ENCODE measurements at regions not wholly inside any gene's neighbourhood (a gene's known extent, or its start where the extent isn't known, plus 50 kb on each side); places are given as distances from the start of the nearest gene placed in this dataset.
"Not testable (repeated sequence)": the region's sequence is repeated elsewhere in the genome, so short reads cannot be mapped to it uniquely, and the experiment has no call there.

DNA sequence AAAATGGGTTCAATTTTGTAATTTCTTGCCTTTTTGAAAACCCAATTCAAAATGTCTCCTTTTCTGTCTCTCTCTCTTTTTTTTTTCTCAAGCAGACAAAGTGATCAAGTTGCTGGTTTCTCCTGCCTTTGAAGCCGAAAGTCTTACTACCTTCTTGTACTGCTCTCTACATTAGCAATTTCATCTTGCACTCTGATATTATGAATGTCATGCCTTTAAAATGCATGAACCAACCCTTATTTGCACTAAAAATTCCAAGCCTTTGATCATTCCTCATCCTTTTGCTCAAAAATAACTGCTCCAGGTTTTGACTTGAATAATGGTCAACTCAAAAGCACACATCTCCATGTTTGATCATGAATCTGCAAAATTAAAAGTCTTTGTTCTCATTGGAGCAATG, 125.2 kb downstream of the CETN3 start:
- DNase-seq, result no peak

DNA sequence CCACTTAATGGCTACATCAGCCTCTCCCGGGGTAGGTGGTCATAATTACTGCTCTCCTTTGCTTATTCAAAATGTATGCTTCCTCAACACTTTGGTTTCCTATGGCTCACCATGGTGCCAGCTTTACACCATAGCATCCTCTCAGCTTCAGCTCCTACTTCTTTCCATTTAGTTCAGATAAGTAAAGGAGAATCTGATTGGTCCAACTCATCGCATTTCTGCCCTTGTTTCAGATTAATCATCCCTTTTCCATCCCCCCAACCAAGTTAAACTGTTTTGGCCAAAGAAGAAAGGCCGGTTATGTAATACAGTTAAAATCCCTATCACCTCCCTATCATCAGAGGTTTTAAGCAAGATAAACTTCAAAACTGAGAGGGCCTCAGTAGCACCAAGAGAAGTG, 130.5 kb downstream of the CETN3 start:
- no peak for DNase-seq

DNA sequence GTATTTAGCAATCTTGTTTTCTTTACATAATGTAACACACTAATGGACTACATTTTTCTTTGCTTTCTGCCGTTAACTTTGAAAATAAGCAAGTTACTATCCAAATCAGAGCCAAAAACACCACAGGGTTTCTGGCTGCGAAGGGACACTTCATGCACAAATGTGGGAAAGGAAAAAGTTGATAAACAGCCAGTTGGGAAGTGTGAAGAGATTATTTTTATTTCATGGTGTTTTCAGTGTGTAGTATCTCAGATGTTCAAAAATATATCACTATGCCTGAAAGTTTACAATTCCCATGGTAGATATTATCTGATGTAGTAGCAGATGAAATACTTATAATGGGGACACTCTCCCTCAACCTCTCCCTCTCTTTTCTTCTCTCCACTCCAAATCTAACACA, 135.3 kb downstream of the CETN3 start:
- DNase-seq, result no peak

DNA sequence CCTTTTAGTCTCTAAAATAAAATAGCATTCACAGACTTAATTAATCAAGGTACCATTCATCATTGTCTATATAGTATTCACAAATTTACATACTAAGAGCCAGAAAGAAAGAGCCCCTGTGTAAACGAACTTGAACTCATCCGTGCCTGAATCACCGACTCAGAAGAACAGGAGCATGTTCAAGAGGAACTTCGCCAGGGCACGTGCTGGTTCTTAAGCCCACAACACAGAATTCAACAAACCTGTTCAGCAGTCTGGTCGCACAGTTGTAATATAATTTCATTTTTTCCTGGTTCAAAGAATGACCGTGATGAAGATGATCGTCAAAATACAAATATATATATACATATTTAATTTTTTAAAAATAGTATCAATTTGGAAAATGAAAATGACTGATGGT, 141.9 kb downstream of the CETN3 start:
- DNase-seq, result no peak

DNA sequence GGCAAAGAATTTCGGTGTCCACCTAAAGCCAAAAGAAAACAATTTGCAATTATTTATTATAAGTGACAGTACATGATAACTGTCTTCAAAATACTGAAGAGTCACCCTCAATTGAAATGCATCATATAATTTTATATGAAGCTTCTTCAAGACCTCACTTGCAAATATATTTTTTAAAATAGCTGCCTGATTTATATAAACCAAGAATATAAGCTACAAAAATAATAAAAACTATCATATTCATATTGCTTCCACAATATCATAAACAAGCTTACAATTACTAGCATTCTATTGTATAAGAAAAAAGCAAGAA, 144.1 kb downstream of the CETN3 start:
- no peak for DNase-seq

DNA sequence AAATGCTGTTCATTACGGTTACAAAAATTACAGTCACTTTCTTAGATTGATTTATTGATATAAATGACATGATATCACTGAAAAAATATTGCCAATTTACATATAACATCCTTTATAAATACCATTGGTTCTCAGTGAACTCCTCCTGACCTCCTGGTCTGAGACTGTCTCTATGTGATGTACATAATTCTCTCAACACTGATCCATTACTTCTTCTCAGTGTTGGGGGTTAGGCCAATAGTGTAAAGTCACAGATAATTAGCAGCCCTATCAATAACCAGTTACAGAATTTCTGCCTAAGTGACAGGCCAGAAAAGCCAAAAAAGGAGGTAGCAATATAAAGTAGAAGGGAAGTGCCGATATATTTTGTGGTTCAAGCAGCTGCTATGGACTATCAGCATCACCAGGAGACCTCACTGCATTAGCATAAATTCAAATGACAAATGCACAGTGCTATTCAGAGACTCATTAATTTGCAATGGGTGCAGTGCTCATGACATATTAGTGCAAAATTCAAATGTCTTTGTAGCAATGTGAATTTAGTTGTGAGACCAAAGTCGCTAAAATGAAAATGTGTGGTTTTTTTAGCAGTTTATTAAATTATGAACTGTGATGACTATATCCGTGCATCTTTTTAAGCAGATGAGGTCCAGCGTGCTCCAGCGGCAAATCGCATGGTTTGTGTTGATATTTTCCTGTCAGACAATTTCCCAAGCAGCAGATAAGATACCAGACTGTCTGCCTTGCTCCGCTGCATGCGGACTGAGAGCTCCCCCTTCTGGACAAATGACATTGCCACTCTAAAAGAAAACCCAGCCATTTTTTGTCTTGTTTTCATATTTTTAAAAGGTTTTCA, 144.6 kb downstream of the CETN3 start:
- DNase-seq, result peak; percentile 35

DNA sequence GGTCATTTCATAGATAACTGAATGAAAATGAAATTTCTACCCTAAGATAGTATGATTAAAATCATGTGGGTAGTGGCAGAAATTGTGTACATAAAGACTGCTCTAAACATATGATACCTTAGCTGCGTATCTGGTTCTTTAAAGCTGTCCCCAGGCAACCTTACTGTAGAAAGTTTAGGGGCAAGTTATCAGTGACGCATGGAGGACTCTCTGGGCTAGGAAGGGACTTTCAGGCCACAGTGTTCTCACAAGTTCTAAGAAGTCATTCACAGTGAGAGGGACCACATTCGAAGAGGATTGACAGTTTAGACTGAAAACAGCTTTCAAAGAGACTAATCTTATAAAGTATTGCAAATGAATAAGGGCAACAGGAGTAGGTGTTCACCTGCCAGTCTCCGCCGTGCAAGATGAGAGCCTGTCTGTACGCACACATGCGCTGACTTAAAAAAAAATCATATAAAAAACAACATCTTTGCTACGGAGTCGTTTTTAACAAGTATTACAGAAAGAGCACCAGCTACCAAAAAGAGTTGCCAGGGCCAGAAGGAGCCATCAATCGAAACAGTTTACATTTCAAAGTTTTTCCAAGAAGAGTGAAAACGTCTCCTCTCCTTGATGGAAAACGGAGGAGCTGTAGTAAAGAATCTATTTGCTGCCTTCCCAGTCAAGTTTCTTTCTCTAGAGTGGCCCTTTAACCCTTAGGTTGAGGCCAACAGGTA, 146.3 kb downstream of the CETN3 start:
- no peak for DNase-seq

DNA sequence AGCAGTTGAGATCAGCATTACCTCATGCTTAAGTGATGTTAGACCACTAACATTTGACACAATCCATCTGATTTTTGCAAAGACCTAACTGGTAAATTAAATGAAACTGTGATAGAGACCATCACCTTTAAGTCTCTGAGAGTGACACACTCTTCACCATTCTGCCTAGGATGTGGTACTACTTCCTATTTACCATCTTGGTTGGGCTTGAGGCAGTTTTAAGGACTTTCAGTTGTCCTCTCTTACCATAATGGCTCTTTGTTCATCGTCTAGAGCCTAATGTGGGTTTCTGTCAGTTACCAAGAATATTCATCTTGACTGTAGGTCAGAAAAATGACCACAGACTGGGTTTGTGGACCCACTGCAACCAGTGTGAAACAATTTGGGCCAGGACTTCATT, 158.1 kb downstream of the CETN3 start:
- DNase-seq, result no peak

DNA sequence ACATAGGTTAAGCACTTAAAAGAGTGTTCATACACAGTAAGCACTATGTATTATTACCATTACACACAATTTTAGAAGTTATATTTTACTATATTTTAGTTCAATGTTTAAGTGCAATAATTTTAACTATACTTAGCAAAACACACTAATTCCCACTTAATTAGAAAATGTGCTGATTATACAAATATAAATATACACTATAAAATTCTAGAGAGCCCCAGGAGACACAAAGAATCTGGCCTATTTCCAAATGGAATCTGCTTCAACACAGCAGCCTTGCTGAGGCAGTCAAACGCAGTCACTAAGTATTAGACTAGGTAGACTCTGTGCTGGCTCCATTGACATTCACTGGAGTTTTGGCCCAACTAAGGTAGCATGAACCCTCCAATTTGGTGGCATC, 160.9 kb downstream of the CETN3 start:
- DNase-seq, result no peak

DNA sequence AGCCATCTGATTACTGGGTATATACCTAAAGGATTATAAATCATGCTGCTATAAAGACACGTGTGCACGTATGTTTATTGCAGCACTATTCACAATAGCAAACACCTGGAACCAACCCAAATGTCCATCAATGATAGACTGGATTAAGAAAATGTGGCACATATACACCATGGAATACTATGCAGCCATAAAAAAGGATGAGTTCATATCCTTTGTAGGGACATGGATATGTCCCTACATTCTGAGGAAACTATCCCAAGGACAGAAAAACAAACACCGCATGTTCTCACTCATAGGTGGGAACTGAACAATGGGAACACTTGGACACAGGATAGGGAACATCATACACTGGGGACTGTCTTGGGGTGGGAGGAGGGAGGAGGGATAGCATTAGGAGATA, 165.7 kb downstream of the CETN3 start:
- DNase-seq, result not testable (repeated sequence)

DNA sequence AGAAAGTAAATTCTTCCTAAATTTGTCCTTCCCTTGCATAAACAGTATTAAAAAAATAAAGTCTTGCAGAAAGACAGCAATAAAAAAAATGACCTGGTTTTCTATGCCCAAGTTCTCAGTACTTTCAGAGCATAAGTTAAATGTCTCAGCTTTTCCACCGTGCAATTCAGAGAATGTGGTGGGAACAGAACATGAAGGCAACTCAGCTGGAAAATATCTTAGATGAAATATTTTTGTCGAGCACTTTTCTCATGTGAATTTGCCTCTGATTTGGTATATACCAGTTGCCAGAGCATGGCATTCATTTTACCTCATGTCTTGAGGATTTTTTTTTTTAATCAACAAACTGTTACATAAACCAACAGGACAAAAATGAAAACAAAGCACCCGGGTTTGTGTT, 176.1 kb downstream of the CETN3 start:
- no peak for DNase-seq

DNA sequence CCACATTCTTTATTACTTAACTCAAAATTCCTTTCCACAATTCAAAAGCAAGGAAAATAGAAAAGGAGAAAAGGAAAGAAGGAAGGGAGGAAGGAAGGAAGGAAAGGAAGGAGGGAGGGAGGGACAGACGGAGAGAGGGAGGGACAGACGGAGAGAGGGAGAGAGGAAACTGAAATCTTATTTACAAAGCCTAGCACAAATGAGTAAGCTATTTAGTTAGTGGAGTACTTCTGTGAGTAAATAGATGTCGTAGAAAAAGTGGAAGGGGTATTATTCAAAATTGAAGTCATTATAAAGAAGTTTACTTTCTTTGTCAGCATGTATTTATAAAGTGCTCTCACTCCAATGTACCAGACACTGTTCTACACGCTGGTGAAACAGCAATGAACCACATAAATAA, 177.9 kb downstream of the CETN3 start:
- no peak for DNase-seq

DNA sequence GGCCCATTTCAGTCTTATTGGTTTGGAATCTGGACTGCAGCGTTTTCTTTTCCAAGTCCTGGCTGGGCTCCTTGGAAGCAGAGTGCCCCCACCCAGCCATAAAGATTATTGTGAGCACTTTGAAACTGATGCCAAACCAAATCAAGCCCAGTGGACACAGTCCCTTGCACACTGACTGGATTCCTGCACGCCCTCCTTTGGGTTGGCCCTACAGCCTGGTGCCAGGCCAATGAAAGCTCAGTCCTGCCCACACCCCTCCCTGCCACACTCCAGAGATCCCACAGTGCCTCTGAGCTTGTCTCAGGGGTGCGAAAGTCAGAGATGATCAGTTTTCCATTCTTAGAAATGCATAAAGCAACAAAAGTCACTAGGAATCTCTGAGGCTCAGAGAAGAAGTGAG, 181.9 kb downstream of the CETN3 start:
- DNase-seq, result no peak

DNA sequence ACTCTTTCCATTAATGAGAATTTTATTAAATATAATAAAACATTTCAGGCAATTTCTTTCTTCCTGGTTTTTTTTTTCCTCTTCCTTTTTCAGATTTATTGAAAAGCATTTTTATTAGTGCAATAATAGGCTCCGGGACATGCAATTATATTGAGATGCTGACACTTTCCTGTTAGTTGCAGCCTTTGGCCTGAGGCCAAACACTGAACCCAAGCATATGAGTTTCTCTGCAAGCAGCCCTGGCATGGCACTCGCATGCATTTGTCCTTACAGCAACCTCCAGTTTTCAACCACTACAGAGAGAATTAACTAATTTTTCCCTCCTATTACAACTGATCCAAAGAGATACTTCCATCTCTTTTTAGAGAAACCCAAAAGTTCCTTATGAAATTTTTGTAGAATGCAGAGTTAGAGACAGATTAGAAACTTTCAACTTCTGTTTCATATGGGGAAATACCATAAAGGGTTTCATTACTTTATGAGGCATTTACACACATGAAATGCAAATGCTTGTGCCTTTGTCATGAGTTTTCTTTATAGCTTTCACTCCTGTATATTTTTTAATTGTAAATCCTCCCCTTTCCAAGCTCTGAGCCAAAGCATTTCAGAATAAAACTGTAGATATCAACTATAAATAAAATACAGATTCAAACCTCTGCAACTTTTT, 183.0 kb downstream of the CETN3 start:
- no peak for DNase-seq

DNA sequence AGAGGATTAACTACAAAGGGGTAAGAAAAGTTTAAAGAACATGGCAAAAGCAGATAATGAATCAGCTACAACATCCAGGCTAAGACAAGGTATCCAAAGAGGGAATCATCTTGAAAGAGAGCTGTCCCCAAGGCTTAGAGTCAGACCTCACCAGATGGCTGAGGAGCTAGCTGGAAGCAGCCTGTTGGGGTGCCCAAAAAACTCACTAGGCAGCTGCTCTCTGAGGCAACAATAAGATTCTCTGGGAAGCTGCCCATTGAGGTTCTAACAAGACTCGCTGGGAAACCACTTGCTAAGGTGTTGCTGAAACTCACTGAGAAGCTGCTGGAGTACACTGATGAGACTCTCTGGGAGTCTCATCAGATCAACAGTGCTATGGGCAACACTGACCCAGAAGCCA, 185.2 kb downstream of the CETN3 start:
- no peak for DNase-seq

DNA sequence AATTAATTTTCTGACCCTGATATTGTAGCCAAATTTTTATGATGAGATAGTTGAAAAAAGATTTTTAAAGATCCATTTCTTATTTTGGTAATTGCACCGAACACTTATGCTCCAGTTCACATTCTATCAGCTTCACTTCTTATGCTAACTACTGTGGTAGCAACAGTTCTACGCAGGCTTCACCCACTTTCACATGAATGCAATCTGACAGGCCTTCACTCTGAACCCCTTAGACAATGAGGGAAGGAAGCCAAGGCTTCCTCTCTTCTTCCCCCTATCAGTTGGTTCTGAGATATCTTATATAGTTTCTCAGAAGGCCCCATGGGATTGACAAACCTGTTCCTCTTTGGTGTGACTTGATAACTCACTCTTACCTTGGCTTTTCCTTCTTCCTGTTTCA, 185.8 kb downstream of the CETN3 start:
- no peak for DNase-seq

DNA sequence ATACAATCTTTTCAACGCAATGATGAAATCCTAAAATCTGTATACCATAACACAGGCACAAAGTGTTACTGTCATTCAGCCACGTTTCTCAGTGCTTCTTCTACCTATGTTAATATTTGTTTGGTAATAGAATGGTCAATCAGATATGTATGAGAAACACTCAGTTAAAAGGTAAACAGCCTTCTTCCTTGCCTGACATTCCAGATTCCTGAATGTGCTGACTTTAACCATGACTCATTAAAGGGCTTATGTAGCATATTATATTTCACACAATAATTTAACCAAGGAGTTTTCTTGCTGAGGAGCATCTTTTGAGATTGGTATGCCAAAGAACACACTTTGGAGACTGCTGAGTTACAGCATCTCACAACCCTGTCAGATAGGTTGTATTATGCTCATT, 187.6 kb downstream of the CETN3 start:
- DNase-seq, result no peak

DNA sequence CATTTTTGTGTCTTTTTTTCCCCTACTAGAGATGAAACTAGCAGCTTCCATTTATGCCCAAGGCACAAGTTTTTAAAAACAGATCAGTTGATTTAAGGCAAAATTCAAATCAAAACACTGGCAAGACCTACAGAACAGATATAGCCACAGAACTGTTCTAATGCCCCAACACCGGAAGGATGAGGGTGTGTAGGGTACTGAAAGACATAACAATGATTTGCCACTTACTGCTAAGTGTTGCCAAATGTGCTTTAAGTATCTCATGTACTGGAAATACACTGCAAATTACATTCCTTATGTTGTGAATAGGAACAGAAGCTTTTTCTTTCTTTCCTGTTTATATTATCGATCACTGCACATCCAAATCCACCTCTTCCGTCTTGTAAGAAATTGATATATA, 189.0 kb downstream of the CETN3 start:
- DNase-seq, result no peak

DNA sequence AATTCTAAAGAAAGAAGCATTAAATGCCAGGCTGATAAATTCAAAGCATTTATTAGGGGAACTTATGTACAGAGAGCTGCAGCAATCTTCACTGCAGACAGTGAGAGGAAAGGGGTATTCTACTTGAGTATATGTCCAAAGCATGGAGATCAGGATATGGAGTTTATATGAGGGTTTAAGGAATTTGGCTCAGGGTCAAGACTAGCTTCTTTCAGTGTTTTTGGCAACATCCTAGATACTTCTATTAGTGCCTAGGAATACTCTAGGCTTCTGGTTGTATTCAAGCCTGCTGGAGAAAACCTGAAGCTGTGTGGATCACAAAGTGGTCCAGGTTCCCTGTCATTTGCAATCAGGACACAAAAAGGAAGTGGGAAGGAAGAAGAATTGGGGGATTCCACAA, 194.6 kb downstream of the CETN3 start:
- DNase-seq, result no peak

DNA sequence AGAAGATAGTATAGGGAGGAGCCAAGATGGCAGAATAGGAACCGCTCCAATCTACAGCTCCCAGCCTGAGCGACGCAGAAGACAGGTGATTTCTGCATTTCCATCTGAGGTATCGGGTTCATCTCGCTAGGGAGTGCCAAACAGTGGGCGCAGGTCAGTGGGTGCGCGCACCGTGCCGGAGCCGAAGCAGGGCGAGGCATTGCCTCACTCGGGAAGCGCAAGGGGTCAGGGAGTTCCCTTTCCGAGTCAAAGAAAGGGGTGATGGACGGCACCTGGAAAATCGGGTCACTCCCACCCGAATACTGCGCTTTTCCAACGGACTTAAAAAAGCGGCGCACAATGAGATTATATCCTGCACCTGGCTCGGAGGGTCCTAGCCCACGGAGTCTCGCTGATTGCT, 201.2 kb downstream of the CETN3 start:
- DNase-seq, result not testable (repeated sequence)

DNA sequence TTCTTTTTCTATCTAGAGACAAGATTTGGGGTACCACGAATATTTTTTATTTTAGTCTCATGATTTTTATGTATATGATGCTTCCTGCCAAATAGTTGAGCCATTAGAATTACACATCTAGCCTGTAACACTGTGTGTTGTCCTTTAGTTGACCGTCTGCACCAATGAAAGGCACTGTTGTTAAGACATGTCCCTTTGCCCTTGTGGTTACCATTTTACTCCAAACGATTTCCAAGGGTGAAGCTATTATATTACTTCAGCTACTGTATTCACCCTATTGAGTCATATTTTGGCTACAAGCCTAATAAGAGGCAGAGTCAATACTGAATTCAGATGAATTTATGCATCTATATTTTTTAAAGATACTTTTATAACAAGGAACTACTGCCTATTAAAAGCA, 207.6 kb downstream of the CETN3 start:
- DNase-seq, result no peak

DNA sequence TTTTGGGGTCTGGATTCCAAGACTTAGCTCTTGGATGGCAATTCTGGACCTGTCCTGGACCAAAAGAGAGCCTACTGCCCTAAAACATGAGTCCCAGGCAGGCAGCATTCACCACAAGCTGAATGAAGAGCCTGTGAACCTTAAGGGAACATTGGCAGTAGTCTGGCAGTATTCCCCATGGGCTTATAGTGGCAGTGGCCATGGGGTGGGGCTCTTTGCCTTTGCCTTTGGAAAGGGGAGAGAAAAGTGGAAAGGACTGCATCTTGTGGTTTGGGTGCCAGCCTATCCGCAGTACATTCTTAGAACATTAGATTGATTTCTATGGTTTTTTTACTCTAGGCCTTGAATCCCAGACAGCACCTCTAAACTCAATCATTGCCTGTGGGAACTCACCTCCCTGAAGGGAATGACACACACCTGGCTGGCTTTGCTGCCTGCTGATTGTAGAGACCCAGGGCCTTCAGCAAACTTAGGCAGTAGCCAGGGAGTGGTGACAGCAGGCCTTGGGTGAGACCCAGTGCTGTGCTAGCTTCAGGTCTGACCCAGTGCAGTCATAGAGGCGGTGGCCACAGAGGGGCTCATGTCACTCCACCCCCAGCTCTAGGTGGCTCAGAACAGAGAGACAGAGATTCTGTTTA, 216.3 kb downstream of the CETN3 start:
- no peak for DNase-seq

DNA sequence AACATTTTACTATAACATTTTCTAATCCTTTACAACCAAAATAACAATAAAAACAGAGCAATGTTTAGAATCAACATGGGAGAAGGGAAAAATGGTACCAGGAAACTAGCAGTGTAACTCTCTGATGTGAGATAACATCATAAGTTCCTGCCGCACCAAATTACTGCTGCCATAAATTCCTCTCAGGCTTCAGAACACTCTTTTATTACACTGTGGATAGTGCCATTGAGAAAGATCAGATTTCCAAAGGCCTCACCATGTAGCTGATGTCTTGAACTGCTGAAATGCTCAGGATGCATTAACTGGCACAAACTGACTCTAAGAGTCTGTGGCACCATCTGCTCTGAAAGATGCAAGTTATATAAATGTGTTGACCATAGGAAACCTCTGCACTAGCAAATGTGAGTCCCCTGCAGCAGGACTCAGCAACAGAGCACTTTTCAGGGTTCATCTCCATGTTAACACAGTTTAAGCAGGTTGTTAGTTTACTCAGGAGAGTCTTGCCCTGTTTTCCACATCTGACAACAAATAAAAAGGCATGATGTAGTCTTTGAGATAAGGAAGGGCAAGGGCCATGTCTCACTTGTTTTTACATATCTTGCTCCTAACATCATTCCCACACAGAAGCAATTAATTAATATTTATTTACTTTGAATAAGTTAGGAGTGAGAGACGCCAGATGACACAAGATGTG, 218.1 kb downstream of the CETN3 start:
- DNase-seq, result no peak
